AG04450 (cell line): ENCODE measurements at regions not wholly inside any gene's neighbourhood (a gene's known extent, or its start where the extent isn't known, plus 50 kb on each side); places are given as distances from the start of the nearest gene placed in this dataset.

Source experiments
- CTCF ChIA-PET: fragments of 300-600, 350-600 bp; formaldehyde crosslinking; extraction: SDS; loops from one replicate; lab custom pipeline; 2022; ENCODE audit warnings: antibody characterized with exemption, inconsistent platforms; lab: Charles Lee
- POLR2A ChIA-PET: fragments of 350-600 bp; formaldehyde crosslinking; extraction: SDS; loops from one replicate; lab custom pipeline; 2021; ENCODE audit warnings: antibody characterized with exemption, inconsistent platforms; lab: Yijun Ruan, JAX
- DNase-seq: peaks from one replicate; pipeline ENCODE4 v3.0.0-alpha.2; 2011; ENCODE audit warnings: low read depth, low spot score
- H3K27ac ChIP-seq: one replicate; pipeline ENCODE4 v1.5.1; 2012; ENCODE audit warnings: low read depth, low read length, control low read depth
- H3K27me3 ChIP-seq: one replicate; pipeline ENCODE4 v1.6.0; 2012; ENCODE audit warnings: low read length; ENCODE audit not compliant: control insufficient read depth, insufficient read depth
- H3K4me3 ChIP-seq: 2 replicates; pipeline ENCODE4 v1.5.1; 2011; ENCODE audit warnings: mild to moderate bottlenecking, low read depth, low read length, control low read depth
- H3K9me3 ChIP-seq: 2 replicates; pipeline ENCODE4 v1.5.1; 2012; ENCODE audit warnings: low read length; ENCODE audit not compliant: control insufficient read depth, insufficient read depth
- TF ChIP-seq, protein P1 (sequence below): IDR thresholded peaks from 2 replicates; pipeline ENCODE4 v1.5.1; 2011; ENCODE audit warnings: low read depth, low read length, control low read depth, inconsistent platforms

GRCh38 chr1:20405051-20405754 is 80.8 kb downstream of the CAMK2N1 start:
- peaks cover 3% of the 10 kb centered on the region for H3K27me3 ChIP-seq
- H3K4me3 ChIP-seq, result no peak overlapping the region
- TF ChIP-seq, protein P1, sequence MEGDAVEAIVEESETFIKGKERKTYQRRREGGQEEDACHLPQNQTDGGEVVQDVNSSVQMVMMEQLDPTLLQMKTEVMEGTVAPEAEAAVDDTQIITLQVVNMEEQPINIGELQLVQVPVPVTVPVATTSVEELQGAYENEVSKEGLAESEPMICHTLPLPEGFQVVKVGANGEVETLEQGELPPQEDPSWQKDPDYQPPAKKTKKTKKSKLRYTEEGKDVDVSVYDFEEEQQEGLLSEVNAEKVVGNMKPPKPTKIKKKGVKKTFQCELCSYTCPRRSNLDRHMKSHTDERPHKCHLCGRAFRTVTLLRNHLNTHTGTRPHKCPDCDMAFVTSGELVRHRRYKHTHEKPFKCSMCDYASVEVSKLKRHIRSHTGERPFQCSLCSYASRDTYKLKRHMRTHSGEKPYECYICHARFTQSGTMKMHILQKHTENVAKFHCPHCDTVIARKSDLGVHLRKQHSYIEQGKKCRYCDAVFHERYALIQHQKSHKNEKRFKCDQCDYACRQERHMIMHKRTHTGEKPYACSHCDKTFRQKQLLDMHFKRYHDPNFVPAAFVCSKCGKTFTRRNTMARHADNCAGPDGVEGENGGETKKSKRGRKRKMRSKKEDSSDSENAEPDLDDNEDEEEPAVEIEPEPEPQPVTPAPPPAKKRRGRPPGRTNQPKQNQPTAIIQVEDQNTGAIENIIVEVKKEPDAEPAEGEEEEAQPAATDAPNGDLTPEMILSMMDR, result no peak
- CTCF ChIA-PET, result no interaction called here
- H3K9me3 ChIP-seq, result no peaks in the 10 kb centered on the region; the same call in 1 of the 2 replicates
- DNase-seq, result no peak
- POLR2A ChIA-PET, result no interaction called here
- H3K27ac ChIP-seq, result no peak overlapping the region
